ENCODE measurements at regions not wholly inside any gene's neighbourhood (a gene's known extent, or its start where the extent isn't known, plus 50 kb on each side); places are given as distances from the start of the nearest gene placed in this dataset.

- no peak for TF ChIP-seq CTCF (IDR thresholded peaks at IDR 0.05)
- no peak for TF ChIP-seq ZFX (IDR thresholded peaks at IDR 0.05; ENCODE audit: borderline replicate concordance)
Observed at GRCh38 chr5:56639476-56639875, 175.9 kb upstream of the MAP3K1 start.
